Stimulated activated effector memory CD8-positive, alpha-beta T cell treated with anti-CD3 and anti-CD28 coated beads, Interleukin-12 subunit alpha, Interleukin-12 subunit beta, amount 100 ng/mL, for 72 hours (primary cell): ENCODE measurements at regions not wholly inside any gene's neighbourhood (a gene's known extent, or its start where the extent isn't known, plus 50 kb on each side); places are given as distances from the start of the nearest gene placed in this dataset.

Source experiments
- ATAC-seq: fragments of 150-1000 bp; cut with Tn5 transposase; 2 replicates; pipeline ENCODE4 v1.10.0; 2021
- DNase-seq, 2 donors: peaks; one replicate each; pipeline ENCODE4 v3.0.0; 2021 to 2022; ENCODE audit warnings: low spot score in 2 of 2
- H3K27ac Mint-ChIP-seq: one replicate; pipeline ENCODE4 v1.8.0; 2022; ENCODE audit warnings: mild to moderate bottlenecking, mixed read lengths
- H3K36me3 Mint-ChIP-seq: one replicate; pipeline ENCODE4 v1.8.0; 2022; ENCODE audit warnings: mild to moderate bottlenecking, mixed read lengths
- H3K4me1 Mint-ChIP-seq: one replicate; pipeline ENCODE4 v1.8.0; 2022; ENCODE audit warnings: mixed read lengths
- H3K4me3 Mint-ChIP-seq: one replicate; pipeline ENCODE4 v1.8.0; 2022; ENCODE audit warnings: mild to moderate bottlenecking, mixed read lengths
- H3K9me3 Mint-ChIP-seq: one replicate; pipeline ENCODE4 v1.8.0; 2022; ENCODE audit warnings: mixed read lengths

DNA sequence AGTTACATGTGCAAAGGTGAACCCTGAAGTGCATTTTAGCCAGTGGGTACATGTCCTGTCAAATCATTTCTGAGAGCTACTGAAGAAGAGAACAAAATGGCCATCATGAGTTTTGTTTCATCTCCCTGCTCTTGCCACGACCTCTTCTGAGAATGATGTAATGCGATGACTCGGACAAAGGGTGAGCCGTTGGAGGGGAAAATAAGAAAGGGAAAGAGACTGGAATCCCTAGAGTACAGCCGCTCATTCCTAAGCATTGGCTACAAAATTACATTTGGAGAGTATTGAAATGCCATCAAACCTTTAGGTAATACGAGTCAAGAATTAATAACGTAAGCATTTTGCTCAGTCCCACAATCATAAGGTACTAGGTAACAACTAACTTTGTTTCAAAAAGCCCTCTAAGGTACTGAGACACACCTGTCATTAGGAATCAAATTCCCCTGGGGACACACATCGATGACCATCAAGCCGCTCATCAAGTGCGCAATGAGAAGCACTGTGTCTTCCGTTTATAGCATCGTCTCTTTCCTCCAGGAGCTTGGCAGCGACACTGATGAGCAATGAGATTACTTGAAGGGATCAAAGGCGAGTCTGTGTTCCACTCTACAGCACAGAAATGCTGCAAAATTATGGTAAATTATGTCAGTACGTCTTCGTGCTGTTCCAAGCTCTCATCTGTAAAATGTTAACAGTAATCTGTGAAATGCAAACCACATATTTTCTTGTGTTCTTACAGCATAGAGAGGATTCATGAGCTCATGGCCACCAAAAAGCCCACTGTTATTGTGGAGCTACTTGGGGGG lies 97.3 kb upstream of the PIEZO2 start:
- ATAC-seq (no peak), DNase-seq (no peak)
- Mint-ChIP-seq H3K4me1 (no peaks in the 10 kb centered on the region), H3K27ac (no peak overlapping the region), H3K9me3 (peaks cover 6% of the 10 kb centered on the region), H3K4me3 (no peak overlapping the region), H3K36me3 (no peaks in the 10 kb centered on the region)

GRCh38 chr18:11245879-11246278 lies 96.5 kb upstream of the PIEZO2 start:
- Mint-ChIP-seq H3K36me3 (no peaks in the 10 kb centered on the region), H3K4me1 (no peaks in the 10 kb centered on the region), H3K4me3 (no peak overlapping the region), H3K27ac (no peak overlapping the region), H3K9me3 (peaks cover 6% of the 10 kb centered on the region)
- ATAC-seq (no peak), DNase-seq (no peak)

GRCh38 chr18:11237484-11237883 lies 88.1 kb upstream of the PIEZO2 start:
- no peak overlapping the region for H3K4me3 Mint-ChIP-seq
- H3K9me3 Mint-ChIP-seq, result peaks cover 2% of the 10 kb centered on the region
- H3K27ac Mint-ChIP-seq, result no peak overlapping the region
- DNase-seq (no peak), ATAC-seq (no peak)
- H3K4me1 Mint-ChIP-seq, result no peaks in the 10 kb centered on the region
- H3K36me3 Mint-ChIP-seq, result no peaks in the 10 kb centered on the region

GRCh38 chr18:11237066-11237465 lies 87.7 kb upstream of the PIEZO2 start:
- Mint-ChIP-seq H3K27ac (no peak overlapping the region), H3K4me3 (no peak overlapping the region), H3K4me1 (no peaks in the 10 kb centered on the region), H3K36me3 (no peaks in the 10 kb centered on the region), H3K9me3 (peaks cover 2% of the 10 kb centered on the region)
- no peak for DNase-seq
- ATAC-seq, result no peak

DNA sequence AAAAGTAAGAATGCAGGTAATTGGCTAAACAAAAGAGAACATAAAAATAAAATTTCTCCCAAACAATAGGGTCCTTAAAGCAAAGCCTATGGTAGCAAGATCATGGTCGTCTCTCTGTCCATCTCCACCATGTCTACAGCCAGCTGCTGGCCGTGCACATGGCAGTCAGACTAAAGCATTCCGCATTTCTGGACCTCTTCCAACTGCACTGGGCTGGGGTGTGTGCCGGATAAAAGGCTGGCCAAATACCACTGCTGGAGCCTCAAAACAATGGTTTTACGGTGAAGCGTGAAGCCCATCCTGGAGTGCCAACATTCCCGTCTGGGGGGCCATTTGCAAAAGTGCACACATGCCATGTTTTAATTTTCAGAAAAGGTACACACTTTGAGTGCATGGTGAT lies 74.8 kb upstream of the PIEZO2 start:
- no peak overlapping the region for H3K27ac Mint-ChIP-seq
- no peak overlapping the region for H3K4me3 Mint-ChIP-seq
- ATAC-seq (no peak), DNase-seq (no peak)
- H3K4me1 Mint-ChIP-seq, result no peaks in the 10 kb centered on the region
- no peaks in the 10 kb centered on the region for H3K9me3 Mint-ChIP-seq
- H3K36me3 Mint-ChIP-seq, result no peaks in the 10 kb centered on the region

- Mint-ChIP-seq H3K9me3 (peaks cover 6% of the 10 kb centered on the region), H3K27ac (no peak overlapping the region), H3K4me3 (no peak overlapping the region), H3K4me1 (no peaks in the 10 kb centered on the region), H3K36me3 (no peaks in the 10 kb centered on the region)
- DNase-seq, result no peak
- no peak for ATAC-seq
These were observed 70.2 kb upstream of the PIEZO2 start for GRCh38 chr18:11219571-11219970.

DNA sequence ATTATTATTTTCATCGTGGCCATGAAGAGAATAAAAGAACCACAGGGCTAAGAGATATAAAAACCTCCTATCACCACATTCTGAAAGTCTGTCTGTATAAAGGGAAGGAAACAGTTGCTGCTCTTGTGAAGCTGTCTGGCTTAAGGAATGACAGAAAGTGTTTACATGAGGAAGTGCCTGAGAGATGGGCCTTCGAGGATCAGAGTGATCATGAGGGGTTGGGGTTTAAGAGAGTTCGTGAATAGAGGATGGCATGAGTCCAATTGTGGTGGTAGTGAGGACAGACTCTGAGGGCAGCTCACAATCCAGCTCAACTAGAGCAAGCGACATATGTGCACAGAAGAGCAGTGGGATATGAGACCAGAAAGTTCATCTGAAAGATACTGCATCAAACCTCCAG lies 65.8 kb upstream of the PIEZO2 start:
- peaks cover 6% of the 10 kb centered on the region for H3K9me3 Mint-ChIP-seq
- H3K27ac Mint-ChIP-seq, result no peak overlapping the region
- no peaks in the 10 kb centered on the region for H3K4me1 Mint-ChIP-seq
- ATAC-seq, result no peak
- H3K4me3 Mint-ChIP-seq, result no peak overlapping the region
- DNase-seq, result no peak
- no peaks in the 10 kb centered on the region for H3K36me3 Mint-ChIP-seq

- Mint-ChIP-seq H3K4me1 (no peaks in the 10 kb centered on the region), H3K9me3 (no peaks in the 10 kb centered on the region), H3K27ac (no peak overlapping the region), H3K36me3 (no peaks in the 10 kb centered on the region), H3K4me3 (no peak overlapping the region)
- ATAC-seq, result no peak
- DNase-seq, result no peak
These were observed 54.7 kb upstream of the PIEZO2 start for GRCh38 chr18:11204020-11204419.

GRCh38 chr18:11199477-11199876 lies 50.1 kb upstream of the PIEZO2 start:
- H3K36me3 Mint-ChIP-seq, result no peaks in the 10 kb centered on the region
- no peak overlapping the region for H3K4me3 Mint-ChIP-seq
- H3K4me1 Mint-ChIP-seq, result no peaks in the 10 kb centered on the region
- ATAC-seq (no peak), DNase-seq (no peak)
- no peak overlapping the region for H3K27ac Mint-ChIP-seq
- H3K9me3 Mint-ChIP-seq, result no peaks in the 10 kb centered on the region
